MM.1S (cell line): ENCODE measurements at regions not wholly inside any gene's neighbourhood (a gene's known extent, or its start where the extent isn't known, plus 50 kb on each side); places are given as distances from the start of the nearest gene placed in this dataset.

Experiments used
- DNase-seq: peaks from one replicate; pipeline ENCODE4 v3.0.0-alpha.2; 2015
- H2AFZ ChIP-seq: fragments of 300-600 bp; sonication (generic); 2 replicates; pipeline ENCODE4 v1.6.0; 2016; ENCODE audit warnings: antibody characterized with exemption, low read length
- H3F3A ChIP-seq: fragments of 300-600 bp; sonication (generic); 2 replicates; pipeline ENCODE4 v1.6.1; 2016; ENCODE audit warnings: mild to moderate bottlenecking, antibody characterized with exemption, low read length, moderate library complexity, mixed read lengths; ENCODE audit not compliant: insufficient read depth
- H3K27ac ChIP-seq: fragments of 300-600 bp; sonication (generic); 2 replicates; pipeline ENCODE4 v1.5.1; 2016; ENCODE audit warnings: mild to moderate bottlenecking, low read length
- H3K27me3 ChIP-seq: fragments of 300-600 bp; sonication (generic); replicated peaks from 2 replicates; pipeline ENCODE4 v1.6.0; 2016; ENCODE audit warnings: low read length; ENCODE audit not compliant: insufficient read depth
- H3K36me3 ChIP-seq: fragments of 300-600 bp; sonication (generic); replicated peaks from 2 replicates; pipeline ENCODE4 v1.6.1; 2016; ENCODE audit warnings: mild to moderate bottlenecking, low read length, mixed read lengths; ENCODE audit not compliant: insufficient read depth
- H3K4me1 ChIP-seq: fragments of 300-600 bp; sonication (generic); 2 replicates; pipeline ENCODE4 v1.6.1; 2016; ENCODE audit warnings: low read length, mixed read lengths
- H3K4me2 ChIP-seq: fragments of 300-600 bp; sonication (generic); 2 replicates; pipeline ENCODE4 v1.6.0; 2016; ENCODE audit warnings: low read depth, low read length
- H3K4me3 ChIP-seq: fragments of 300-600 bp; sonication (generic); 2 replicates; pipeline ENCODE4 v1.5.1; 2016; ENCODE audit warnings: low read length, mixed read lengths
- H3K79me2 ChIP-seq: fragments of 300-600 bp; sonication (generic); 2 replicates; pipeline ENCODE4 v1.6.1; 2016; ENCODE audit warnings: mixed run types, low read length, mixed read lengths
- H3K9ac ChIP-seq: fragments of 300-600 bp; sonication (generic); 2 replicates; pipeline ENCODE4 v1.6.1; 2016; ENCODE audit warnings: low read length, mixed read lengths
- H3K9me2 ChIP-seq: fragments of 300-600 bp; sonication (generic); replicated peaks from 2 replicates; pipeline ENCODE4 v1.6.1; 2016; ENCODE audit warnings: mild to moderate bottlenecking, low read length, mixed read lengths; ENCODE audit not compliant: insufficient read depth
- H3K9me3 ChIP-seq: fragments of 300-600 bp; sonication (generic); replicated peaks from 2 replicates; pipeline ENCODE4 v1.6.1; 2016; ENCODE audit warnings: mild to moderate bottlenecking, low read length, mixed read lengths; ENCODE audit not compliant: insufficient read depth
- H4K20me1 ChIP-seq: fragments of 300-600 bp; sonication (generic); 2 replicates; pipeline ENCODE4 v1.6.1; 2016; ENCODE audit warnings: mild to moderate bottlenecking, low read length, moderate library complexity, mixed read lengths; ENCODE audit not compliant: insufficient read depth
- CTCF ChIP-seq: fragments of 300-600 bp; sonication (generic); IDR thresholded peaks from 2 replicates; pipeline ENCODE4 v1.5.1; 2016; ENCODE audit warnings: antibody characterized with exemption, low read length, mixed read lengths
- EZH2 ChIP-seq: fragments of 300-600 bp; sonication (generic); optimal IDR thresholded peaks from 2 replicates; pipeline ENCODE3; 2017; ENCODE audit warnings: low read depth, mild to moderate bottlenecking, antibody characterized with exemption, low read length, mixed read lengths
- EZH2phosphoT487 ChIP-seq: fragments of 300-600 bp; sonication (generic); IDR thresholded peaks from 2 replicates; pipeline ENCODE4 v1.6.1; 2018; ENCODE audit warnings: antibody characterized with exemption, low read length

DNA sequence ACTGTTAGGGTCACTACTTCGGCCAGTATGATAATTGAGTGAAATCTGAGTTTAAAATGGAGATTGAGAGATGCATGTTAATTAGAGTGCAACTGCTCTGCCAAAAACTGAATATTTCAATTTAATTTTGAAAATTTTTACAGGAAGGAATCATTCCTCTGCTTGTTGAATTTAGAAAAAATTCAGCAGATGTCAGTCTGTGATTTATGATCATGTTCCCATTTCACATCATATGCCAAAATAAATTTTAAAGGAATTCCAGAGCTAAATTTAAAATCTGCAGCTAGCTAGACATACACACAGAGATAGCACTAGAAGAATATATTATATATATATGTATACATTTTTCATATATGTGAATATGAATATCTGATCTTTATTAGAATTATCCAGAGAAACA is 797.6 kb upstream of the TMEM132C start:
- Histone ChIP-seq H4K20me1 (no peaks in the 10 kb centered on the region), H3K79me2 (no peaks in the 10 kb centered on the region)

GRCh38 chr12:127473766-127474165 is 793.2 kb upstream of the TMEM132C start:
- no peaks in the 10 kb centered on the region for H3K36me3 ChIP-seq
- no peaks in the 10 kb centered on the region for H3F3A ChIP-seq
- no peak for DNase-seq
- no peaks in the 10 kb centered on the region for H3K9me2 ChIP-seq
- TF ChIP-seq EZH2 (no peak), EZH2phosphoT487 (no peak), CTCF (no peak)
- no peaks in the 10 kb centered on the region for H3K9me3 ChIP-seq
- no peak overlapping the region for H3K4me2 ChIP-seq
- no peak overlapping the region for H2AFZ ChIP-seq
- no peak overlapping the region for H3K4me3 ChIP-seq
- no peak overlapping the region for H3K27ac ChIP-seq
- no peaks in the 10 kb centered on the region for H3K27me3 ChIP-seq
- H3K9ac ChIP-seq = no peak overlapping the region
- no peaks in the 10 kb centered on the region for H3K79me2 ChIP-seq
- H3K4me1 ChIP-seq = no peaks in the 10 kb centered on the region
- H4K20me1 ChIP-seq = no peaks in the 10 kb centered on the region

More for the DNA sequence above, 797.6 kb upstream of the TMEM132C start:
- TF ChIP-seq CTCF = no peak
- no peak for TF ChIP-seq EZH2phosphoT487
- no peak for TF ChIP-seq EZH2
- Histone ChIP-seq H3K4me2 (no peak overlapping the region), H3K4me3 (no peak overlapping the region), H3K9me3 (no peaks in the 10 kb centered on the region), H2AFZ (no peak overlapping the region), H3K27me3 (no peaks in the 10 kb centered on the region), H3K27ac (no peak overlapping the region), H3K36me3 (no peaks in the 10 kb centered on the region), H3K9me2 (no peaks in the 10 kb centered on the region), H3F3A (no peaks in the 10 kb centered on the region), H3K4me1 (no peaks in the 10 kb centered on the region), H3K9ac (no peak overlapping the region)
- no peak for DNase-seq

DNA sequence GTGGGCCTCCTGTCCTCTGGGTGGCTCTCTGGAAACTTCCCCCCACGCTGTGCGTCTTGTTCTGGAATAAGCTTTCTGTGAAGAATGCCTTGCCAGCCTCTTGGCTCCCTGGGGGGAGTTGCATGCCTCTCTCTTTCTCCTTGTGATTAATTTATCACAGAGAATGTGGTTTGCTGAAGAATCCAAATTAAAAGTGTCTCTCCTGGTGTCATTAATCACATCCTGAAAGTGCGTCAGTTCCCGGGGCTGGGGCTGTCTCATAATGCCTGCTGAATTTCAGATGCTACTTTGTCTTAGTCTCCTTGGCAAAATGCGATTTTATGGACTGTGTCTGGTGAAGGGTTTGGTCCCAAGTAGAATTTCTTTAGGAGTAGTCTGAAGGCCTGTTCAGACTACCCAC is 787.7 kb upstream of the TMEM132C start:
- DNase-seq = no peak
- Histone ChIP-seq H3K4me2 (no peak overlapping the region), H3K79me2 (no peaks in the 10 kb centered on the region), H3K4me1 (no peaks in the 10 kb centered on the region), H3K9me3 (no peaks in the 10 kb centered on the region), H3K27ac (no peak overlapping the region), H3K4me3 (no peak overlapping the region), H3F3A (no peaks in the 10 kb centered on the region), H2AFZ (no peak overlapping the region), H4K20me1 (no peaks in the 10 kb centered on the region), H3K36me3 (no peaks in the 10 kb centered on the region), H3K27me3 (no peaks in the 10 kb centered on the region), H3K9ac (no peak overlapping the region), H3K9me2 (no peaks in the 10 kb centered on the region)
- no peak for TF ChIP-seq CTCF
- TF ChIP-seq EZH2 = no peak
- TF ChIP-seq EZH2phosphoT487 = no peak
